Heart right ventricle (tissue), 16 donors: ENCODE measurements at regions not wholly inside any gene's neighbourhood (a gene's known extent, or its start where the extent isn't known, plus 50 kb on each side); places are given as distances from the start of the nearest gene placed in this dataset.
A peak's percentile ranks its signal among the peaks of the same experiment; 100 is the strongest.

Experiments used
- ATAC-seq, 8 donors: fragments of 200-7000 bp; cut with Tn5 transposase; one replicate each; pipeline ENCODE4 v1.9.1; 2020; ENCODE audit warnings: mild to moderate bottlenecking in 8 of 8, moderate library complexity in 8 of 8, moderate number of reproducible peaks in 1 of 8
- DNase-seq, 2 donors: peaks; one replicate each; pipeline ENCODE4 v3.0.0-alpha.2; 2020
- H3K27ac ChIP-seq, 10 donors: fragments of 200-600 bp; sonication (generic) in 2 of 10; one replicate each; pipeline versions ENCODE4 v1.5.0 to v1.8.0; 2020 to 2022; ENCODE audit warnings: mild to moderate bottlenecking in 3 of 10
- H3K27me3 ChIP-seq, 7 donors: fragments of 200-600 bp; one replicate each; pipeline ENCODE4 v1.8.0; 2021 to 2022; ENCODE audit warnings: mild to moderate bottlenecking in 2 of 7
- H3K36me3 ChIP-seq, 9 donors: fragments of 200-600 bp; sonication (generic) in 1 of 9; one replicate each; pipeline versions ENCODE4 v1.5.0 to v1.8.0; 2020 to 2022; ENCODE audit warnings: mild to moderate bottlenecking in 2 of 9
- H3K4me1 ChIP-seq, 9 donors: fragments of 200-600 bp; sonication (generic) in 1 of 9; one replicate each; pipeline versions ENCODE4 v1.5.0 to v1.8.0; 2020 to 2022; ENCODE audit warnings: mild to moderate bottlenecking in 4 of 9
- H3K4me3 ChIP-seq, 10 donors: fragments of 200-600 bp; sonication (generic) in 2 of 10; one replicate each; pipeline versions ENCODE4 v1.5.0 to v1.8.0; 2020 to 2022; ENCODE audit warnings: mild to moderate bottlenecking in 7 of 10, moderate library complexity in 2 of 10
- H3K9me3 ChIP-seq, 11 donors: fragments of 200-600 bp in 10 of 11; sonication (generic) in 2 of 11; one replicate each; pipeline versions ENCODE4 v1.5.0 to v1.8.0; 2013 to 2022; ENCODE audit warnings: mild to moderate bottlenecking in 2 of 11, control low read depth in 1 of 11, moderate library complexity in 1 of 11
- whole genome bisulfite sequencing, 2 donors: extraction: QIAGEN DNeasy Blood & Tissue Kit; methylation state at CpG; one replicate each; pipeline ENCODE4 v1.1.7; 2013; ENCODE audit warnings: inconsistent platforms in 1 of 2; 5-methylcytosine and 5-hydroxymethylcytosine counted together
- intact Hi-C, 10 donors: fragments of 100-400 bp; cut with DNase I; formaldehyde crosslinking; loops; one replicate each; pipeline versions ENCODE4 v1.11.1 to v1.14.2; 2022
- TF ChIP-seq, protein P1 (sequence below), 9 donors: fragments of 200-600 bp; sonication (generic) in 2 of 9; IDR thresholded peaks; one replicate each; pipeline versions ENCODE4 v1.5.0 to v1.8.0; 2021 to 2022; ENCODE audit warnings: antibody characterized with exemption in 9 of 9, mild to moderate bottlenecking in 5 of 9, moderate library complexity in 1 of 9
- donor health status: Arrhythmogenic right ventricular cardiomyopathy.
- donor health status: ischemic (EF 13 %, LVEDD 7.1; RV severe dilation, severe dysfunction).
- donor health status: healthy with polysubstance abuse.
- donor health status: DM: no; HTN: yes; CAD: no.
- donor health status: DM: no; HTN: no; CAD: no.
- donor health status: ischemic (EF 25% LVEDD 6.9; RV normal size, moderate dysfunction).
- donor health status: ischemic (EF 25% LVEDD 5.7; RV mildly dilated, moderate dysfunction).
- donor health status: healthy.
- donor health status: DM: yes; HTN: yes; CAD: no.
- donor health status: Ischemic cardiomyopathy.
- donor health status: ischemic (EF 35%, LVEDD 5.7; RV mildly dilated, moderate dysfunction).
- donor health status: nonischemic (EF 11% LVEDD 7.7; RV severe dilation, severe dysfunction).
- donor health status: DM: yes; HTN: yes; CAD: no.
- donor health status: PGD.
- donor health status: ischemic (EF 29% LVEDD 5.4; RV normal size, mild dysfunction).
- donor health status: nonischemic (EF 23%, LVEDD 6.1; RV moderate dilation, normal function).

DNA sequence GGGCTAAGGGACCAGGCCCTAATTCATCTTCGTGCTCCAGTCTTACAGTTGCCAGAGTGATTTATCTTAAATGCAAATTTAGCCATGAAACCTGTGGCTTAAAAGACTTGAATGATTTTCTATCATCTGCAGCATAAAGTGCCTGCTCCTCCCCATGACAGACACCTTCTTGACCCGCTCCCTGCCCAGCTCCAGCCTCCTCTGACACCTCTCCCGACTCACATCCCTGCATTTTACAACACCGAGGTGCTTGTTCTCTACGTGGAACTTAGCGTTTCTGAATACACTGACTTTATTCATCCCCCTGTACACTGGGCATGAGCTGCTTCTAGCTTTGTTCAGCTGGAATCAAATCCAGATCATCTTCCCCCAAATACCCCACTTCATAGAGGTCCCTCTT lies 128.7 kb upstream of the MYO16 start:
- ATAC-seq (no peak), DNase-seq (no peak)
- Histone ChIP-seq H3K9me3 (no peaks in the 10 kb centered on the region), H3K36me3 (no peaks in the 10 kb centered on the region), H3K27me3 (peaks cover 0 to 52% (median 28%) of the 10 kb centered on the region in 7 donors), H3K27ac (no peak overlapping the region), H3K4me3 (no peak overlapping the region), H3K4me1 (peaks cover 0 to 12% (median 7%) of the 10 kb centered on the region in 9 donors)
- WGBS, 2 donors: 69 to 72% methylated on average over 6 of the region's 6 CpGs
- intact Hi-C loops: loop anchor here in 4 of 10 donors (10.0 kb wide), 3 partner anchors 156 to 176 kb away; no protein-coding TSS in a partner anchor
- TF ChIP-seq, protein P1, sequence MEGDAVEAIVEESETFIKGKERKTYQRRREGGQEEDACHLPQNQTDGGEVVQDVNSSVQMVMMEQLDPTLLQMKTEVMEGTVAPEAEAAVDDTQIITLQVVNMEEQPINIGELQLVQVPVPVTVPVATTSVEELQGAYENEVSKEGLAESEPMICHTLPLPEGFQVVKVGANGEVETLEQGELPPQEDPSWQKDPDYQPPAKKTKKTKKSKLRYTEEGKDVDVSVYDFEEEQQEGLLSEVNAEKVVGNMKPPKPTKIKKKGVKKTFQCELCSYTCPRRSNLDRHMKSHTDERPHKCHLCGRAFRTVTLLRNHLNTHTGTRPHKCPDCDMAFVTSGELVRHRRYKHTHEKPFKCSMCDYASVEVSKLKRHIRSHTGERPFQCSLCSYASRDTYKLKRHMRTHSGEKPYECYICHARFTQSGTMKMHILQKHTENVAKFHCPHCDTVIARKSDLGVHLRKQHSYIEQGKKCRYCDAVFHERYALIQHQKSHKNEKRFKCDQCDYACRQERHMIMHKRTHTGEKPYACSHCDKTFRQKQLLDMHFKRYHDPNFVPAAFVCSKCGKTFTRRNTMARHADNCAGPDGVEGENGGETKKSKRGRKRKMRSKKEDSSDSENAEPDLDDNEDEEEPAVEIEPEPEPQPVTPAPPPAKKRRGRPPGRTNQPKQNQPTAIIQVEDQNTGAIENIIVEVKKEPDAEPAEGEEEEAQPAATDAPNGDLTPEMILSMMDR (IDR thresholded peaks at IDR 0.05): no peak

DNA sequence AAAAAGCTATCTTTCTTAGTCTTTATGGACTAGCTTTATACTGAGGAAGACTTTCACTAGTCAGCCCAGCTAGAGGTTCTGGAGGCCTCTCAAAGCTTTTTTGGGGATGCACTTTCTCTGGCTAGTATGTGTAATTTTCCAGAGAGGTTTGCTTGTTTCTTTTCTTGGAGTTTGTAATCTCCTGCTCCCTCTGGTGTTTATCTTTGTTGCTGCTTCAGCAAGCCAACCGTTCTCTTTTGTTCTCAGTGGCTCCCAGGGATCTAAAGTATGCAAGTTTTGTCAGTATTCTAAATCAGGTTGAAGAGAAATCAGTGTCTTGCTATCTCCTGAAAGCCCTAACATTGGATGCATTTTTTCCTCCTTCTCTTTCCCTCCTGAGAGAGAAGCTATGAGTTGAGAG lies 121.1 kb upstream of the MYO16 start:
- H3K27ac ChIP-seq: no peak overlapping the region
- ATAC-seq: no peak
- no peaks in the 10 kb centered on the region for H3K4me1 ChIP-seq
- intact Hi-C loops: loop anchor here in 5 of 10 donors (5.0 to 10.0 kb wide), 4 partner anchors 163 to 183 kb away; no protein-coding TSS in a partner anchor
- H3K9me3 ChIP-seq: peaks cover 0 to 17% (median 0%) of the 10 kb centered on the region in 11 donors
- TF ChIP-seq, protein P1 (IDR thresholded peaks at IDR 0.05): peak in 8 of 9 donors; percentile 6 to 54 (median 38)
- DNase-seq: no peak
- H3K36me3 ChIP-seq: no peaks in the 10 kb centered on the region
- WGBS, 2 donors: 0% methylated on average over 1 of the region's 1 CpG
- H3K4me3 ChIP-seq: no peak overlapping the region
- H3K27me3 ChIP-seq: no peaks in the 10 kb centered on the region

DNA sequence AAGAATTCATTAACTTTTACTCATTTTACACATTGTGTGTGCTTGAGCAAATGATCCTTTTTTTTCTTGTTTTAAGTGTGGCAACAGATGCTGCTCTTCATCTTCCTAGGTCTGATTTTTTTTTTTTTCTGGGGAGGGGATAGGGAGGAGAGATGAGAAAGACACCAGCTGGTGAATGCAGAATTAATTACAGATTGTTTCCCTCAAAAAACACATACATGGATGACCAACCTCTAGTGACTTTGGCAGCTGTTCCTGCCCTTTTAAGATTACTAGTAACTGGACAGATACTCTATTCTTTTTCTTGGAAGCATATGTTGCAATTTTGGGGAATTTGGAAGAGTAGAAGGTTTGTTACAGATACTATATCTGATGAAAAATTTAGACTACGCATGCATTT lies 103.6 kb upstream of the MYO16 start:
- H3K36me3 ChIP-seq: no peaks in the 10 kb centered on the region
- intact Hi-C loops: no loop called here
- H3K4me3 ChIP-seq: no peak overlapping the region
- ATAC-seq: no peak
- TF ChIP-seq, protein P1 (IDR thresholded peaks at IDR 0.05): no peak
- WGBS, 2 donors: 53 to 58% methylated on average over 1 of the region's 1 CpG
- H3K9me3 ChIP-seq: no peaks in the 10 kb centered on the region
- DNase-seq: no peak
- H3K27me3 ChIP-seq: peaks cover 0 to 10% (median 0%) of the 10 kb centered on the region in 7 donors
- H3K27ac ChIP-seq: no peak overlapping the region
- no peaks in the 10 kb centered on the region for H3K4me1 ChIP-seq

DNA sequence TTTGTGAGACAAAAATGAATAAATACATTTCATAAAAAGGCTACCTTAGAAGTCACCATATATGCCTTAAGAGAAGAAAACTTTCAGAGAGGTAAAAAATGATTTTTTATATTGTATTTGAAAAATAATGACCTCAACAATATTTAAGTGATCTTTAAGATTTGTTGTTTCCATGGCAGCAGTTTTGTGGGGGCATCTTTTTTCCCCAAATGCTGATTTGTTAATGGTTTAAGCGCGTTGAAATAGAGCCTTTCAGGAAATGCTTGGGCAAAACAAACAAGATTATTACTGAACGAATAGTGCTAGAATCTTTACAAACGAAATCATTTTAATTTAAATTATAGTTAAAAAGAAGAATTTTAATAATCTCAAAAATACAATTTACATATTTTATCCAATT lies 103.1 kb upstream of the MYO16 start:
- Histone ChIP-seq H3K4me1 (no peaks in the 10 kb centered on the region), H3K9me3 (no peaks in the 10 kb centered on the region), H3K27ac (no peak overlapping the region), H3K27me3 (peaks cover 0 to 10% (median 0%) of the 10 kb centered on the region in 7 donors), H3K36me3 (no peaks in the 10 kb centered on the region), H3K4me3 (no peak overlapping the region)
- ATAC-seq (no peak), DNase-seq (no peak)
- WGBS, 2 donors: 64% methylated on average over 4 of the region's 4 CpGs
- intact Hi-C loops: no loop called here
- TF ChIP-seq, protein P1 (IDR thresholded peaks at IDR 0.05): no peak
